DMS 273 (cell line): ENCODE measurements at regions not wholly inside any gene's neighbourhood (a gene's known extent, or its start where the extent isn't known, plus 50 kb on each side); places are given as distances from the start of the nearest gene placed in this dataset.
"Not testable (repeated sequence)": the region's sequence is repeated elsewhere in the genome, so short reads cannot be mapped to it uniquely, and the experiment has no call there.

Experiments used
- DNase-seq: peaks from one replicate; lab custom pipeline; 2025; ENCODE audit not compliant: unreplicated experiment; lab: John Stamatoyannopoulos, UW

DNA sequence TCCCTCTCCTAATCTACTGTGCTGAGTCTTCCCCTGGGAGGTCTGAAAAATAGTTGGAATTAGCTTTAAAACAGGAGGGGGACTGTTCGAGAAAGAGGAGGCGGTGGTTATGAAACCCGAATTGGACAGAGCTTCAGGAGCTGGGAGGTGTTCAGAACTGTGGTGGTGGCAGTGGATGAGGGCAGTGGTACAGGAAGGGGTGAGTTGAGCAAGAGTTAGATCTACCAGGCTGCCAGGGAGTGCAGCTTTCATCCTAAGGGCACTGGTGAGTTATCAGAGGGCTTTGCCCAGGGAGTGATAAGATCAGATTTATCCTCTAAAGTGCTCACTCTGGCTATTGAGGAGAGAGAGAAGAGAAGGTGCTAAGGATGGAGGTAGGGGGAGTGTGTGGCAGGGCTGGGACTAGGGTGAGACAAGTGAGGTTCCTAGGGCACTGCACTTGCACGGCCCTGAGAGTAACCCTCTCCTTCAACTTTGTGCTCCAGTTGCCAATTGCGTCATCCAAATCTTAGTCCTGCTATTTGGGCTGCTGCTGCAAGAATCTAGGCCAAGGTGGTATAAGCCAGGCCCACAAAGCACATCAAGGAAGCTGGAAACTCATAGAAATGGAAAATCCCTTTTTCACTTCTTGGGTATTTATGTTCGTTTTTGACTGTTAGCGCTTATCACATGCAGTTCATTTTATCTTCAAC lies 540.3 kb downstream of the XYLT1 start:
- DNase-seq, result no peak

DNA sequence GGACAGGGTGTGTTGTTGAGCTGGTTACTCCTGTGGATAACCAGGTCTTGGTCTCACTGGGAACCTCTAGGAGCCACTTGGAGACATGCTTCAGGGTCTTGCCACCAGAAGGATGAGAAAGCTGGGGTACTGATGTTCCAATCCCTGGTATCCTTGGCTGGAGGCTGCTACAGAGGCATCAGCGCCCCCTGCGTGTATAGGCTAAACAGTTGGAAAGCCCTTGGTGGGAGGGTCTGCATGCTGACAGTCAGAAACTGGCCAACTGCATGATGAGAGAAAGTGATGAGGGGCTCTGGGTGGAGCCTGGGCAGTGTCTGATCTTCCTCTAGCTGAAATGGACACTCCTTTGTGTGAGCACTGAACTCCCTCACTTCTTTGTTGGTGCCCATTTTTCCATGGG lies 536.9 kb downstream of the XYLT1 start:
- no peak for DNase-seq

DNA sequence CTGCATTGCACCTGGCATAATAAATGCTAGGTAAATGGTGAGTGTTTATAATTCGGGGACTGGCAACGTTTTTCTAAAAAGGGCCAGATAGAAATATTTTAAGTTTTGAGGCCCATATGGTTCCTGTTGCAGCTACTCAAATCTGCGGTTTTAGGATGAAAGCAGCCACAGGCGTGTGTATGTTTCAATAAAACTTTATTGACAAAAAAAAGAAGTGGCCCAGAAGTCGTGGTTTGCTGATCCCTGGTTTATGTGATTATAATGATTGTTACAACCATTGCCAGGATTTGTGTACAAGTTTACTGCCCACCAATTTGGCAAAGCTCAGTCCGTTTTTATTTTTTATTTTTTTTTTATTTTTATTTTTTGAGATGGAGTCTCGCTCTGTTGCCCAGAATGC lies 536.1 kb downstream of the XYLT1 start:
- no peak for DNase-seq

DNA sequence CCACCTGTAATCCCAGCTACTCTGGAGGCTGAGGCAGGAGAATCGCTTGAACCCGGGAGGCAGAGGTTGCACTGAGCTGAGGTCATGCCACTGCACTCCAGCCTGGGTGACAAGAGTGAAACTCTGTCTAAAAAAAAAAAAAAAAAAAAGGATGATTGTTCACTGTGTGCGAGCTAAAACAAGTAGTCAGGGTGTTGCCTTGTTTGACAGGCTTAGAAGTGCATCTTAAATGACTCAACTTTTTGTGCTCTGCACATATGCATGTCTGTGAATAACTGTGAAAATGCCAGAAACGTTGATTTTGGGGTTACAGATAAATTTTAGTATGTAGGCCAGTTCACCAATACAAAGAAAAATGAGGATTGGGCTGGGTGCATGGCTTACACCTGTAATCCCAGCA lies 534.9 kb downstream of the XYLT1 start:
- DNase-seq, result not testable (repeated sequence)

DNA sequence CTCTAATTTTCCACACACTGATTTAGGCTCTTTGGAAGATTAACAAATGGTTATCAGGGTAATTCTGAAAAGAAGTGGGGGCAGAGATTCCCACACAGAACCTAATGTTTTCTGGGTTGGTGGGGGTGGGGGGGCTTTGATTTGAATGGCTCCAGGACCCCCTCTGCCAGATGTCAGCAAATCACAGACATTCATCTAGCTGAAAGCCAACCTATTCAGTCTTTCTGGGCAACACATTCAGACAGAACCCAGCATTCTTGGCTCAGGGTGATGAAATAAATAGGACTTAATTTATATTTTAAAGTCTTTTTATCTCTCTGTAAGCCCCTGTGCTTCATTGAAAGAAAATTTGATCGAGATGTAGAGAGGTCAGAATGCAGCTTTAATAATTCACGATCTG lies 533.2 kb downstream of the XYLT1 start:
- no peak for DNase-seq

DNA sequence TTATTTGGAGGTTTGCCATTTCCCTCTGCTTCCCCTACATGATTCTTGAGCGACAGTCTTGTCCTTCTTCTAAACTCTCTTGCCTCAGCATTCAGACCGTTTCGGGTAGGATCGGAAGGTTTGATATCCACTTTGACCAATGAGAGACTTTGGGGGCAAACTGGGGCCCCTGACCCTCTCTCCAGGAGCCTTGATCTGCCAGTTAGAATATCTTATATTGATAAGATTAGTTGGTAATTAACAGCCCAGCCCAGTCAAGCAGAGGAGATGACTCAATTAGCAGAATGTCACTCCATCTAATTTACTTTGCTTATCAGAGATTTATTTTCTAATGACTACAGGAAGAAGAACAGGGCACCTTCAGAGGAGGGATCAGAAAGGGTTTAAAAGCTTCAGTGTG lies 532.8 kb downstream of the XYLT1 start:
- no peak for DNase-seq

DNA sequence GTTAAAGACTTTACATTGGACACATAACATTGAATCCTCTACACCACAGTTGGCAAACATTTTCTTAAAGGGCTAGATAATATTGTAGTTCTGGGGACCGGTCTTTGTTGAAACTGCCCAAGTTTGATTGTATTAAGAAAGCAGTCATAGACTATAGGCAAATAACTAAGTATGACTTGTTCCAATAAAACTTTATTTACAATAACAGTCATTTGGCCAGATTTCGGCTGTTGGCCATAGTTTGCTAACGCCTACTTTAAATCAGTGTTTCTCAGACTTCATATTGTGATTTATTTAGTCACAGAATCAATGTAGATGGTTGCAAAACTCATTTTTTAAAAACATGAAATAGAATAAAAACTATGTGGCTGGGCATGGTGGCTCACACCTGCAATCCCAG lies 531.8 kb downstream of the XYLT1 start:
- DNase-seq, result no peak

DNA sequence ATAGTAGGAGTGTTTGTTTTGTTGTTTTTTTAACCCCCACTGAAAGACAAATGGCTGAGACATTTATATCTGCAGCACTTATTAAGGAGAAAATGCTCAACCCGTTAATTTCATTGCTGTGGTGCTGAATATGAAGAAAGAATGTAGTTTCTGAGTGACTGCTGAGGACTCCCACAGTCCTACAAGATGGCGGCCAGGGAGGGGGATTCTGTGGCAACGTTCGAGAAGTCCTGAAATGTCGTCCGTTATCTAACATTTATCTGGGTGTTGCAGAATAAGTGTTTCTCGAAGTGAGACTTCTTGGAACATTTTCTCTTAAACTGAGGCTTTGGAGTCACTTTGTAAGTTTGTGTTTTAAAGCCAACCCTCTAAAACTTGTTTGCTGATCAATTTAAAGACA lies 530.4 kb downstream of the XYLT1 start:
- DNase-seq, result no peak

DNA sequence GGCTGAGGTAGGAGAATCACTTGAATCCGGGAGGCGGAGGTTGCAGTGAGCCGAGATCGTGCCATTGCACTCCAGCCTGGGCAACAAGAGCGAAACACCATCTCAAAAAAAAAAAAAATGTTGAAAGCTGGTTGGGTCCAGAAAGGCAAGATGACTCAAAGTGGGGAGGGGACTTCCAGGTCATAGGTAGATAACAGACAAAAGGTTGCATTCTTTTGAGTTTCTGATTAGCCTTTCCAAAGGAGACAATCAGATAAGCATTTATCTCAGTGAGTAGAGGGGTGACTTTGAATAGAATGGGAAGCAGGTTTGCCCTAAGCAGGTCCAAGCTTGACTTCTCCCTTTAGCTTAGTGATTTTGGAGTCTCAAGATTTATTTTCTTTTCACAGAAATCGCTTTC lies 527.9 kb downstream of the XYLT1 start:
- not testable (repeated sequence) for DNase-seq

DNA sequence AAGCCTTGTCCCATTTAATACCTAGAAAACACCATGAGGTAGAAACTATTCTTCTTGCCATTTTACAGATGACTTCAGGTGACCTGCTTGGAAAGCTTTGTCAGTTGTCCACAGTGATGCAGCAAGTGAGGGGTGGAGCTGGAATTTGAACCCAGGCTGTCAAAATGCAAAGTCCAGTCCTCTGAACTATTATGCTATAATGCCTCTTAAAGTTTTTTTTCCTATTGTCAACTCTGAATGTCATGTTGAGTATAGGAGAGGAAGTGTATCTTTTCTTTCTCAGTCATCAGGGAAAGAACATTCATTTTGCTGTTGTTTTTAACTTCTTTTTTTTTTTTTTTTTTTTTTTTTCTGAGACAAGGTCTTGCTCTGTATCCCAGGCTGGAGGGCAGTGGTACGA lies 525.6 kb downstream of the XYLT1 start:
- DNase-seq, result no peak

DNA sequence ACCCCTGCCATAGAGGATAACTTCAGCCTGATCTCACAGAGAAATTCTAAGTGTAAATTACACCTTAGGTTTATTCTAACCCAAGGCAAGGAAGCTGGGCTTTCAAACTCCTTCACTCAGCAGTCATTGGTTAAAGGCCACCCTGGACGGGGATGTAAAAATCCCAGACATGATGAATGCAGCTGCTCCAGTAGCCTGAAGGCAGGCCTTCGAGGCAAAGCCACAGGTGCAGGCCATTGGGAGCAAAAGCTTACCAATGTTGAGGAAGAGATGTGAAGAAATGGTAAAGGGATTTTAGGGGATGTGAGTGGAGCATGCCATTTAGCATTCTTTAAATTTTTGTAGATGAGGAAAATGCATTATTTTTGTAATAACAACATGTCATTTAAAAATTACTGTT lies 514.4 kb downstream of the XYLT1 start:
- no peak for DNase-seq

DNA sequence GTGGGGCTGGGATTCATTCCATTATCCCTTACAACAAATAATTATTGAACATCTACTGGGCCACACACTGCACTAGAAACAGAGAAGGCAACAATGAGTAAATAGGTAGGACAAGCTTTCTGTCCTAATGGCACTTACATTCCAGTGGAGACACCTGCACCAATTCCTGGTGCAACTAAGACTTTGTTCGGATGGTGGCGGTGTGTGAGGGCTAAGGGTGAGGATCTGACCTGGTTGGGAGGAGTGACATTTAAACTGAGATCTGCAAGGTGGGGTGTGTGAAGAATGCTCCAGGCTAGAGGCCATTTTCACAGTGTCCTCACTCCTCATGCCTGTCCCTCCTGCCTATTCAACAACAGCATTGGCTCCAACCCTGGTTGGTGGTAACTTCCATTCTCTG lies 510.0 kb downstream of the XYLT1 start:
- DNase-seq, result no peak

DNA sequence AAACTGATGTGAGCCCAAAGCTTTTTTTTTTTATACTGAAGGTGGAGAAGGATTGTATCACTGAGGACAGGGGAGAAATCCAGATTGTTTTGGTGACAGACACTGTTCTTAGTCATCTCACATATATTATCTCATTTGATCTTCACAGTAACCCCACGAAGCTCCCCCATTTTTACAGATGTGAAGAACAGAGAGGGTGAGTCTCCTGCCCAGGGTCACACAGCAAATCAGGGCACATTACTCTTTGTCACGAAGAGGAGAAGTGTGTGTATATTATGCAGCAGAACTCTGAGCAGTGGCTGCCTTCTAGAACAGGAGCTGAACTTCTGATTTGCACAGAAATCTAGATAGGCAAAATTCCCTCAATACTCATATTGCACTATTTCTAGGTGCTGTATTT lies 504.3 kb downstream of the XYLT1 start:
- DNase-seq, result no peak

DNA sequence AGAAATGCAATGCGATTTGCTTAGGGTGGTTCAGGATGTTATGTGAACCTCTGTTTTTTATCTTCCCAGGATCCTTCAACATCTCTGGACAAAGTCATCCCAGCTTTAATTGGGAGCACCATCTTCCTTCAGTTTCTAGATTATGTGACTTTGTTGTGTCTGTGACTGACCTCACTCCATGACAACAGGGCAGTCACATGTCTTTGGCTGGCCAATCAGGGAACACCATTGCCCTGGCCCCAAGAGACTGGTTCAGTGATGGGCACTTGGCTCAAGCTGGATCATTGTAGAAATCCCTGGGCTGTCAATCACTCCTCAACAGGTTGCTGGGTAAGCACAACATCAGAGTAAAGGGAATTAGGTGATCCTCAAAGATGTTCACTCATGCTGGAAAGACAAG lies 499.7 kb downstream of the XYLT1 start:
- DNase-seq, result no peak

DNA sequence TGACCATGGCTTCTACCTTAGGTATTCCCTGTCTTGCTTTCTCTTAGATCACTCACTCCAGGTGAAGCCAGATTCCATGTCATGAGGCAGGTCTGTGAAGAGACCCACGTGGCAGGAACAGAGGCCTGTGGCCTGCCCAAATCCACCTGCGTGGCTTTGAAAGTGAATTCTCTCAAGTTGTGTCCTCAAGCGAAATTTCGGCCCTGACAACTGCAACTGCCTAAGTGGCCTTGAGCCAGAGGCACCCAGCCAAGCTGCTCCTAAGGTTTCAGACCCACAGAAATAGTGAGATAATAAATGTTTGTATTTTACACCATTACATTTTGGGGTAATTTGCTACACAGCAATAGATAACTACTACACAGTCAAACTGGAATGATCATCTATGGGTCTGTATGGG lies 497.9 kb downstream of the XYLT1 start:
- DNase-seq, result no peak

DNA sequence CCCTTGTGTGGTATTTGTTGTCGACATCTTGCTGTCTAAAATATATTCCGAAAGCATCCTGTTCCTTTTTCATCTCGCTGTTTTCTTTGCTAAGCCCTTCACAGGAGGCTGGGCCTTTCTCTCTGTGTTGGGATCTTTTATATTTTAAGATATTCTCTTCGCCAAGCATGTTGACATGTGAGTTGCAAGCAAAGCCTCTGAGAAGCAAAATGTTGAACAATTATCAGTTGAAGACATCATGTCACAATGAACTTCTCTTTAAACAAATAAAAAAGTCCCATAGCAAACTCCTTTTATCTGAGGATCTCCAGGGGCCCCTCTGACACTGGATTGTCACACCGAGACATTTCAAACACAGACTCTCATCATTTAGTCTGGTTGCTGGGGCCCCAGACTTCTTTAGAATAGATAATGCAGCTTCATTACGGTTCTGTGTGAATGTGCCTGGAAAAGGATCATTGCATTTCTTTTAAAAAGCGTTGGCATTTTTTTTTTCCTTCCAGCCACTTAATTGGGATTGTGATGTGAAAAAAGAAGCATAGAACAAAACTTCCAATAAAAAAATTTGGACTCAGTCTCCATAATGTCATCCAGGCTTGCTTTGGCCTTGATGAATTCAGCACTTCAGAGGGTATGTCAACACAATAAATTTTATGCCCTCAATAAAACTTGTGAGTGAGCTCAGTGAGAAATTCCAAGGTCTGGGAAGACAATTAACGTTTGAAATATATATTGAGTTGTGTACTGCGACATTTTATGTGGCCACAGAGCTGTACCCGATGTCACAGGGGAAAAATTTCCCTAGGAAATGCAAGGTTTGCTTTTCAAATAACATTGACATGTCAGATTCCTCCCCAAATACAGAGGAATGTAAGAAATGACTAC lies 496.8 kb downstream of the XYLT1 start:
- no peak for DNase-seq

DNA sequence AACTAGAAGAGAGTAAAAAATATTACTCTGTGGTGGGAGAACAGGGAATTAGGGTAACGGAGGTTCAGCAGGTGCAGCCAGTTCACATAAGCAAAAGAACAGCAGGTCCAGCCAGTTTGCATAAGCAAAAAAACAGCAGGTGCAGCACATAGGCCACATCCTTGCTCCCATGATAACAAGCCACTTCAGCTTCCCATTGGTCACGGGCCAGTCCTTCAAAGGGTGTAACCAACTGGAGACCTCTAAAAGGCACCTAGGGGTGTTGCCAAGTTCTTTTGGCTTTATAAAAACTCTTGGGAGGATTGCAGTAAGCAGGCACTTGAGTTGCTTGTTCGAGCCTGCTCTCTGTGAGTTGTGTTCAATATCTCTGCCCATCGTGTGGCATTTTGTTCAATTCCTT lies 488.1 kb downstream of the XYLT1 start:
- no peak for DNase-seq

DNA sequence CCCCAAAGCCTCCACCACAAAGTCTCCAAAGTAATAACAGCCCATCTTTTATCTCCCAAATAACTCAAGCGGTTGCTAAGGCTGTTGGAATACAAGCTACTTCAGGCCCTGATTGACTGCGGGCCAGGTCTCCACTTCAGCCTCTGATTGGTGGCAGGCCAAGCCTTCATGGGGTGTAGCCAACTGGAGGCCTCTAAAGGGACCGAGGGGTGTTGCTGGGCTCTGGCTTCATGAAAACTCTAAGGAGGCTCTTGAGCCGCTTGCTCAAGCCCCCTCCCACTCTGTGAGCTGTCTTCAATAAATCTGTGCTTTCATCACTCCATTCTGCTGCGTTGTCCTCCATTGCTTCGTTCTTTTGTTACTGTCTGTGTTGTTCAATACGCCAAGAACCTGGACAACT lies 487.2 kb downstream of the XYLT1 start:
- DNase-seq, result no peak

DNA sequence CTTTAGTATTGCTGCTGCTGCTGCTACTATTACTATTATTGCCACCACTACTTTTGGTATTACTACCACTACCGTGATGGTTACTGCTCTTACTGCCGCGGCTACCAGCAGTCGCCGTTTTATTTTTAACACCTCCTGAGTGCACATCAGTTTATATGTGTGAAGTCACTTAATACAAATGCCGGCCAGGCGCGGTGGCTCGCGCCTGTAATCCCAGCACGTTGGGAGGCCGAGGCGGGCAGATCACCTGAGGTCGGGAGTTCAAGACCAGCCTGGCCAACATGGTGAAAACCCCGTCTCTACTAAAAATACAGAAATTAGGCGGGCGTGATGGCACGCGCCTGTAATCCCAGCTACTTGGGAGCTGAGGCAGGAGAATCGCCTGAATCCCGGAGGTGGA lies 486.7 kb downstream of the XYLT1 start:
- not testable (repeated sequence) for DNase-seq

DNA sequence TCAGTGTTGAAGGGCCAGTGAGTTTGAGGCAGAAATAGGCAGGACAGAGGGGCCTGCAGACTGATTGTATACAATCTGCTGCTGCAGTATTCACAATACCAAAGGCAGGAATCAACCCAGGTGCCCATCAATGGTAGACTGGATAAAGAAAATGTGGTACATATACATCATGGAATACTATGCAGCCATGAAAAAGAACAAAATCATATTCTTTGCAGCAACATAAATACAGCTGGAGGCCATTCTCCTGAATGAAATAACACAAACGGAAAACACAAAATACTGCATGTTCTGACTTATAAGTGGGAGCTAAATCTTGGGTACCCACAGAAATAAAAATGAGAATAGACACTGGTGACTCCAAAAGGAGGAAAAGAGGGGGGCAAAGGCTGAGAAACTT lies 485.1 kb downstream of the XYLT1 start:
- DNase-seq, result no peak

DNA sequence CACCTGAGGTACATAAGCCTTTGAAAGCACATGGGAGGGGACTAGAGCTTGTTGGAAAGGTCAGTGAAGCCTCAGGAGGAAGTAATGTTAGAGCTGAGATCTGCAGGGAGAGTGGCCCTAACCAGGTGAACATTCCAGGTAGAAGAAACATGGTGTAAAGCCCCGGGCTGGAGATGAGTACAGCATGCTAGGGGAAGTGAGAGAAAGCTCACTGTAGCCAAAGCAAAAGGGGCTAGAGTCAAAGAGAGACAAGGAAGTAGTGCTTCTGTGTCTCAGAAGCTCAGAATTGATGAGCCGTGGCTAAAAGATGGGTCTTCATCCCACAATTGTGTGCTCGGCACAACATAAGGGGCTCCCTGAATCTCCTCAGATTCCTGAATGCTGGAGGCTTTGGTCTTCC lies 481.8 kb downstream of the XYLT1 start:
- no peak for DNase-seq

DNA sequence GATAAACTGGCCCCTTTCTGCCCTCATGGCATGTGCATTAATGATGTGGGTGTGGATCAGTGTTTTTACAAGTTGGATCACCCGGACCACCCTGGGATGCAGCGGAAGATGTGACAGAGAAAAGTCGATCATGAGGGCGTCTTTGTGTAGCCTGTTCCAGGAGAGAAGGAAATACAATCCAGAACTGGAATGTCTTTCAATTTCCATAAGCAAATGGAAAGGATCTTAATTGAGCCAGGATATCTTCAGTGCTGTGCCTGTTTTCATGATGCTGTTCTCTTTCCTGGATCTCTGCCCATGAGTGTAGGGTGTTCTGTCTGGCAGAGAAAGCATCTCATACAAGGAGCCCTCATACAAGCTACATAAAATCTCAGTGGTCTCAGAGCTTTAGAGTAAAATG lies 481.4 kb downstream of the XYLT1 start:
- DNase-seq, result no peak

DNA sequence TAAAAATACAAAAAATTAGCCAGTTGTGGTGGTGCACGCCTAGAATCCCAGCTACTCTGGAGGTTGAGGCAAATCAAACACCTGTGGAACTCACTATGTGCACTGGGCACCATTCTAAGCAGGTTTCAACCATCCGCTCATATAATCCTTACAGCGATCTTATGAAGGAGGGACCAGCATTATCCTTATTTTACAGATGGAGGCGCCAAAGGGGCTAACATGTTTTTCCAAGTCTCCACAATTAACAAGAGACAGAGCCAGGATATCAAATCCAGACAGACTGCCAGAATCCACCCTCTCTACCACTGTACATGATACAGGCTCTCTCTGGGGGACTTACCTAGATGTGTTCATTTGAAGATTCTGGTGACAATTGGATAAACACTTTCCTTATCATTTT lies 479.0 kb downstream of the XYLT1 start:
- no peak for DNase-seq
